ENCODE measurements at regions not wholly inside any gene's neighbourhood (a gene's known extent, or its start where the extent isn't known, plus 50 kb on each side); places are given as distances from the start of the nearest gene placed in this dataset.

- TF ChIP-seq, protein P1, sequence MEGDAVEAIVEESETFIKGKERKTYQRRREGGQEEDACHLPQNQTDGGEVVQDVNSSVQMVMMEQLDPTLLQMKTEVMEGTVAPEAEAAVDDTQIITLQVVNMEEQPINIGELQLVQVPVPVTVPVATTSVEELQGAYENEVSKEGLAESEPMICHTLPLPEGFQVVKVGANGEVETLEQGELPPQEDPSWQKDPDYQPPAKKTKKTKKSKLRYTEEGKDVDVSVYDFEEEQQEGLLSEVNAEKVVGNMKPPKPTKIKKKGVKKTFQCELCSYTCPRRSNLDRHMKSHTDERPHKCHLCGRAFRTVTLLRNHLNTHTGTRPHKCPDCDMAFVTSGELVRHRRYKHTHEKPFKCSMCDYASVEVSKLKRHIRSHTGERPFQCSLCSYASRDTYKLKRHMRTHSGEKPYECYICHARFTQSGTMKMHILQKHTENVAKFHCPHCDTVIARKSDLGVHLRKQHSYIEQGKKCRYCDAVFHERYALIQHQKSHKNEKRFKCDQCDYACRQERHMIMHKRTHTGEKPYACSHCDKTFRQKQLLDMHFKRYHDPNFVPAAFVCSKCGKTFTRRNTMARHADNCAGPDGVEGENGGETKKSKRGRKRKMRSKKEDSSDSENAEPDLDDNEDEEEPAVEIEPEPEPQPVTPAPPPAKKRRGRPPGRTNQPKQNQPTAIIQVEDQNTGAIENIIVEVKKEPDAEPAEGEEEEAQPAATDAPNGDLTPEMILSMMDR (conservative IDR thresholded peaks at IDR 0.05): no peak
- H3K9me3 Mint-ChIP-seq: peaks cover 3% of the 10 kb centered on the region
- no peak overlapping the region for H3K4me3 Mint-ChIP-seq
- H3K4me1 Mint-ChIP-seq: no peaks in the 10 kb centered on the region
- DNase-seq (ENCODE audit: low read depth, low spot score): no peak
- H3K27me3 Mint-ChIP-seq (ENCODE audit: low read depth): peaks cover 16% of the 10 kb centered on the region
- H3K27ac Mint-ChIP-seq (ENCODE audit: unreplicated experiment): no peak overlapping the region
- H3K36me3 Mint-ChIP-seq (ENCODE audit: low read depth): peaks cover 3% of the 10 kb centered on the region
These were observed 138.1 kb downstream of the CPZ start for GRCh38 chr4:8730681-8731080.

GRCh38 chr4:8730159-8730558 is 137.6 kb downstream of the CPZ start:
- TF ChIP-seq, protein P1 (conservative IDR thresholded peaks at IDR 0.05): no peak
- Mint-ChIP-seq H3K27ac (ENCODE audit: unreplicated experiment) (no peak overlapping the region), H3K36me3 (ENCODE audit: low read depth) (peaks cover 3% of the 10 kb centered on the region), H3K27me3 (ENCODE audit: low read depth) (peaks cover 16% of the 10 kb centered on the region), H3K4me1 (no peaks in the 10 kb centered on the region), H3K9me3 (peaks cover 3% of the 10 kb centered on the region), H3K4me3 (no peak overlapping the region)
- no peak for DNase-seq (ENCODE audit: low read depth, low spot score)

DNA sequence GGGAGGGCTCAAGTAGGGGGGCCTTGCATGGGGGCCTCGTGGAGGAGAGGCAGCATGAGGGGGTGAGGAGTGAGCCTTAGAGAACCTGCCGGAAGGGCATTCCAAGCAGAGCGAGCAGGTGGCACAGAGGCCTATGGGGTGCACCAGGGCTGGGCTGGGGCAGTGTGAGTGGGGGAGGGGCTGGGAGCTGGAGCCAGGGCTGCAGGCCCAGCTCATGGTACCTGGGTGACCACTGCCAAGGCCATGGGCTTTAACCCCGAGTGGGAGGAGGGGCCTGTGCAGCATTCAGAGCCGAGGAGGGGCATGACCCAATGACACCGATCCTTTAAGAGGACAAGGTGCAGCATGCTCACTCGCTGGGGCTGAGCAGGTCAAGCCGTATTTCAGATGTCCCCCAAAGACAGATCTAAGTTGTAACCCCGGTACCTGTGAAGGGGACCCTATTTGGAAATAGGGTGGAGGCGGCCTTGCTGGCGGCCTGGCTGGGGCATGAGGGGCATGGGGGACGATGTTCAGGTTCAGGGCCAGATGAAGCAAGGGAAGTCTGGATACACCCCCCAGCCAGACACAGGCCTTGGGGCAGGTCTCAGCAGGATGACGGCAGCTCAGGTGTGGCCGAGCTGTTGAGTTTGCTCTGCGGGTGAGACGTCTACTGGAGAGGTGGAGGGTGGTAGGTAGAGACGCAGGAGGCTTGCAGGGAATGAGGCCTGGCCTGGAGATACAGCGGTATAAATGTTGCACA is 137.0 kb downstream of the CPZ start:
- DNase-seq (ENCODE audit: low read depth, low spot score): no peak
- Mint-ChIP-seq H3K4me1 (no peaks in the 10 kb centered on the region), H3K9me3 (peaks cover 3% of the 10 kb centered on the region), H3K27me3 (ENCODE audit: low read depth) (peaks cover 21% of the 10 kb centered on the region), H3K36me3 (ENCODE audit: low read depth) (peaks cover 3% of the 10 kb centered on the region), H3K4me3 (no peak overlapping the region), H3K27ac (ENCODE audit: unreplicated experiment) (no peak overlapping the region)
- TF ChIP-seq, protein P1 (conservative IDR thresholded peaks at IDR 0.05): no peak

- H3K27ac Mint-ChIP-seq (ENCODE audit: unreplicated experiment): no peak overlapping the region
- H3K27me3 Mint-ChIP-seq (ENCODE audit: low read depth): peaks cover 28% of the 10 kb centered on the region
- no peak for DNase-seq (ENCODE audit: low read depth, low spot score)
- H3K9me3 Mint-ChIP-seq: peaks cover 3% of the 10 kb centered on the region
- H3K4me1 Mint-ChIP-seq: no peaks in the 10 kb centered on the region
- H3K36me3 Mint-ChIP-seq (ENCODE audit: low read depth): no peaks in the 10 kb centered on the region
- no peak overlapping the region for H3K4me3 Mint-ChIP-seq
- TF ChIP-seq, protein P1 (conservative IDR thresholded peaks at IDR 0.05): no peak
These were observed 136.2 kb downstream of the CPZ start for GRCh38 chr4:8728536-8729407.

GRCh38 chr4:8727546-8728510 is 135.3 kb downstream of the CPZ start:
- H3K9me3 Mint-ChIP-seq: no peaks in the 10 kb centered on the region
- no peak for DNase-seq (ENCODE audit: low read depth, low spot score)
- no peak overlapping the region for H3K4me3 Mint-ChIP-seq
- no peaks in the 10 kb centered on the region for H3K4me1 Mint-ChIP-seq
- TF ChIP-seq, protein P1 (conservative IDR thresholded peaks at IDR 0.05): no peak
- peaks cover 36% of the 10 kb centered on the region for H3K27me3 Mint-ChIP-seq (ENCODE audit: low read depth)
- H3K36me3 Mint-ChIP-seq (ENCODE audit: low read depth): no peaks in the 10 kb centered on the region
- no peak overlapping the region for H3K27ac Mint-ChIP-seq (ENCODE audit: unreplicated experiment)

Measured in neural crest cell (in vitro differentiated cells).